GM12892 (cell line): ENCODE measurements at regions not wholly inside any gene's neighbourhood (a gene's known extent, or its start where the extent isn't known, plus 50 kb on each side); places are given as distances from the start of the nearest gene placed in this dataset.

Source experiments
- POLR2A ChIP-seq: IDR thresholded peaks from 2 replicates; pipeline ENCODE4 v1.6.1; 2011; ENCODE audit warnings: low read depth, low read length, control low read depth
- POLR2AphosphoS5 ChIP-seq: IDR thresholded peaks from 2 replicates; pipeline ENCODE4 v1.6.1; 2011; ENCODE audit warnings: low read depth, low read length, control low read depth
- TAF1 ChIP-seq: IDR thresholded peaks from 2 replicates; pipeline ENCODE4 v1.6.1; 2011; ENCODE audit warnings: low read depth, mild to moderate bottlenecking, control low read depth, low read length, borderline replicate concordance

DNA sequence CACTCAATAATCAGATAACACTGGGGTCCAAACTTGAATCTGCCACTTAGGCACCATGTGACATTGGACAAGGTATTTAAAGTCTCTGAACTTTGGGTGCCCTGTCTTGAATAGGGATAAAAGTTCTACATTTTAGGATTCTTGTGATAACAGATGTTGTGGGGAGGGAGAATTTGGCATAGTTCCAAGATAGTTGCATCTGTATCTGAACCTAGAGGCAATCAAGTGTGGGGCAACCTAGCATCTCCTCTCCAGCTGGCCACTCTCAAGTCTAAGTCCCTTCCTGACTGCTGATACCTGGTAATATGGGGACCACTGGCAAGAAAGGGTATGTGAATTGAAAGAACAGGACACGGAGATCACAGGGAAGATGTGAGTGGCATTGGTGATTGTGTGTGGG lies 256.1 kb downstream of the FOXO1 start:
- TF ChIP-seq POLR2AphosphoS5 (no peak), POLR2A (no peak), TAF1 (no peak)
